ENCODE measurements at regions not wholly inside any gene's neighbourhood (a gene's known extent, or its start where the extent isn't known, plus 50 kb on each side); places are given as distances from the start of the nearest gene placed in this dataset.

DNA sequence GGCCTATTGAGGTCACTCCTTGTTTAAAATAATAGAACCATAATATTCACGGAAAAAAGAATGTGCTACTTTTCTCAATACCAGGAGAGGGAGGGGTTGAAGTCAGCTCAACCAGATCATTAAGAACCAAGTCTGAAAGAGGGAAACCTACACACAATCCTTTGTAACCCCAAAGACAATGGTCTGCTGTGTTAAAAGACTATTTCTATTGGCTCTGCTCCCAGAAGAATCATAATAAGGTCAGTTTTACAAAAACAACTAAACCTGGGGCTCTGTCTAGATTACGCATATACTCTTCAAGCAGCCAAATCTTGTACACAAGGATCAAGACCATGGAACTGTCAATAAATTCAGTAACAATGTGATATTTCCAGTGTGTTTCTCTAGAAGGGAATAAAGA lies 177.2 kb upstream of the CRIM1 start:
- 41 to 53% methylated on average over 2 of the region's 2 CpGs for WGBS, 2 donors
- peaks cover 3% of the 10 kb centered on the region for H3K4me1 ChIP-seq
- TF ChIP-seq POLR2A (IDR thresholded peaks at IDR 0.05), result no peak
- TF ChIP-seq, protein P1, sequence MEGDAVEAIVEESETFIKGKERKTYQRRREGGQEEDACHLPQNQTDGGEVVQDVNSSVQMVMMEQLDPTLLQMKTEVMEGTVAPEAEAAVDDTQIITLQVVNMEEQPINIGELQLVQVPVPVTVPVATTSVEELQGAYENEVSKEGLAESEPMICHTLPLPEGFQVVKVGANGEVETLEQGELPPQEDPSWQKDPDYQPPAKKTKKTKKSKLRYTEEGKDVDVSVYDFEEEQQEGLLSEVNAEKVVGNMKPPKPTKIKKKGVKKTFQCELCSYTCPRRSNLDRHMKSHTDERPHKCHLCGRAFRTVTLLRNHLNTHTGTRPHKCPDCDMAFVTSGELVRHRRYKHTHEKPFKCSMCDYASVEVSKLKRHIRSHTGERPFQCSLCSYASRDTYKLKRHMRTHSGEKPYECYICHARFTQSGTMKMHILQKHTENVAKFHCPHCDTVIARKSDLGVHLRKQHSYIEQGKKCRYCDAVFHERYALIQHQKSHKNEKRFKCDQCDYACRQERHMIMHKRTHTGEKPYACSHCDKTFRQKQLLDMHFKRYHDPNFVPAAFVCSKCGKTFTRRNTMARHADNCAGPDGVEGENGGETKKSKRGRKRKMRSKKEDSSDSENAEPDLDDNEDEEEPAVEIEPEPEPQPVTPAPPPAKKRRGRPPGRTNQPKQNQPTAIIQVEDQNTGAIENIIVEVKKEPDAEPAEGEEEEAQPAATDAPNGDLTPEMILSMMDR (IDR thresholded peaks at IDR 0.05), result no peak
- no peaks in the 10 kb centered on the region for H3K27me3 ChIP-seq
- DNase-seq (no peak), ATAC-seq (no peak)
- H3K27ac ChIP-seq, result no peak overlapping the region
- no peaks in the 10 kb centered on the region for H3K36me3 ChIP-seq (replicated peaks in 1 of 2; ENCODE audit: insufficient read depth in 1 of 2, low read depth in 2 of 2)
- intact Hi-C loops (cut with DNase I), result no loop called here
- no peaks in the 10 kb centered on the region for H3K9me3 ChIP-seq
- H3K4me3 ChIP-seq, result no peak overlapping the region

- ATAC-seq (no peak), DNase-seq (no peak)
- Histone ChIP-seq H3K27me3 (no peaks in the 10 kb centered on the region), H3K27ac (no peak overlapping the region), H3K4me1 (peaks cover 3% of the 10 kb centered on the region), H3K4me3 (no peak overlapping the region), H3K36me3 (replicated peaks in 1 of 2; ENCODE audit: insufficient read depth in 1 of 2, low read depth in 2 of 2) (no peaks in the 10 kb centered on the region), H3K9me3 (no peaks in the 10 kb centered on the region)
- WGBS, 2 donors, result 74 to 79% methylated on average over 2 of the region's 2 CpGs
- TF ChIP-seq POLR2A (IDR thresholded peaks at IDR 0.05), result no peak
- TF ChIP-seq, protein P1 (IDR thresholded peaks at IDR 0.05), result no peak
- intact Hi-C loops (cut with DNase I), result no loop called here
Observed at GRCh38 chr2:36177282-36177681, 178.3 kb upstream of the CRIM1 start.

- Histone ChIP-seq H3K4me3 (no peak overlapping the region), H3K27me3 (no peaks in the 10 kb centered on the region), H3K36me3 (replicated peaks in 1 of 2; ENCODE audit: insufficient read depth in 1 of 2, low read depth in 2 of 2) (no peaks in the 10 kb centered on the region), H3K9me3 (no peaks in the 10 kb centered on the region), H3K4me1 (peaks cover 3% of the 10 kb centered on the region), H3K27ac (no peak overlapping the region)
- 28 to 32% methylated on average over 1 of the region's 1 CpG for WGBS, 2 donors
- intact Hi-C loops (cut with DNase I), result no loop called here
- DNase-seq, result no peak
- TF ChIP-seq POLR2A (IDR thresholded peaks at IDR 0.05), result no peak
- TF ChIP-seq, protein P1 (IDR thresholded peaks at IDR 0.05), result no peak
- ATAC-seq, result no peak
Observed at GRCh38 chr2:36174920-36175319, 180.7 kb upstream of the CRIM1 start.

DNA sequence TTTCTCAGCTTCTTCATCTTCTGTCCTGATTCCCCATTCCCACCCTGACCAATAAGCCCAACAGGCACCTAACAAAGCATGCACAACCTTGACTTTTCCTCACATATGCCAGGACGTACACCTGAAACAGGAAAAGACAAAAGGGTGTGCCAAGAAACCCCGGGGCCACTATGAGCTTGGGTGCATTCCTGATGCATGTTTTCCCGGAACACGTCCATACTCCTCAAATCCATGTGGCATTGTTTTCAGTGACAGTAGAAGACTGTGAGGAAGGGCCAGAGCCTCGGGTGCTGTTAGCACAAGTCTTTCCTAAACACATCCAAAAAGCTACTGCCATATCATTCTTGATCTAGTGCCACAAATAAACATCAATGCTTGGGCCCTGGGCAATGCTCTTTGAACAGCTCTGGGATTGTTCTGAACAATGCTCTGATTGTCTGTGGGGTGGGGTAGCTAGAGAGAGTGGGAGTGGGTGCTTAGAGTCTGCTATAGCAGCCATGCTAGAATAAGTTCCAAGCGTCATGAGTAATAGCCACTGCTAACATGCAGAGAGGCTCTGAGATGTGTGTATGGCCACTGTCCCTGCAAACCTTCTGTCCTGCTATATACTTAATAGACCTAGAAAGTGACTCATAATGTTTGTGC lies 181.7 kb upstream of the CRIM1 start:
- Histone ChIP-seq H3K27me3 (no peaks in the 10 kb centered on the region), H3K4me3 (no peak overlapping the region), H3K9me3 (no peaks in the 10 kb centered on the region), H3K4me1 (peaks cover 3% of the 10 kb centered on the region), H3K27ac (no peak overlapping the region), H3K36me3 (replicated peaks in 1 of 2; ENCODE audit: insufficient read depth in 1 of 2, low read depth in 2 of 2) (no peaks in the 10 kb centered on the region)
- TF ChIP-seq, protein P1 (IDR thresholded peaks at IDR 0.05), result no peak
- TF ChIP-seq POLR2A (IDR thresholded peaks at IDR 0.05), result no peak
- DNase-seq (no peak), ATAC-seq (no peak)
- WGBS, 2 donors, result 44 to 46% methylated on average over 6 of the region's 6 CpGs
- intact Hi-C loops (cut with DNase I), result no loop called here

- WGBS, 2 donors, result 40 to 51% methylated on average over 5 of the region's 5 CpGs
- H3K27ac ChIP-seq, result no peak overlapping the region
- DNase-seq, result no peak
- intact Hi-C loops (cut with DNase I), result no loop called here
- no peaks in the 10 kb centered on the region for H3K27me3 ChIP-seq
- ATAC-seq, result no peak
- H3K4me1 ChIP-seq, result no peaks in the 10 kb centered on the region
- H3K4me3 ChIP-seq, result no peak overlapping the region
- TF ChIP-seq, protein P1 (IDR thresholded peaks at IDR 0.05), result no peak
- no peak for TF ChIP-seq POLR2A (IDR thresholded peaks at IDR 0.05)
- H3K9me3 ChIP-seq, result no peaks in the 10 kb centered on the region
- H3K36me3 ChIP-seq (replicated peaks in 1 of 2; ENCODE audit: insufficient read depth in 1 of 2, low read depth in 2 of 2), result no peaks in the 10 kb centered on the region
Observed at GRCh38 chr2:36172824-36173223, 182.8 kb upstream of the CRIM1 start.
